ENCODE measurements at regions not wholly inside any gene's neighbourhood (a gene's known extent, or its start where the extent isn't known, plus 50 kb on each side); places are given as distances from the start of the nearest gene placed in this dataset.

GRCh38 chr18:73733806-73734314, 413.8 kb downstream of the FBXO15 start (continued):
- TF ChIP-seq REST (IDR thresholded peaks at IDR 0.05; ENCODE audit: unreplicated experiment) (no peak), CREB1 (CRISPR knock-in tag; IDR thresholded peaks at IDR 0.05; ENCODE audit: low read depth) (no peak)
- TF ChIP-seq, protein P1, sequence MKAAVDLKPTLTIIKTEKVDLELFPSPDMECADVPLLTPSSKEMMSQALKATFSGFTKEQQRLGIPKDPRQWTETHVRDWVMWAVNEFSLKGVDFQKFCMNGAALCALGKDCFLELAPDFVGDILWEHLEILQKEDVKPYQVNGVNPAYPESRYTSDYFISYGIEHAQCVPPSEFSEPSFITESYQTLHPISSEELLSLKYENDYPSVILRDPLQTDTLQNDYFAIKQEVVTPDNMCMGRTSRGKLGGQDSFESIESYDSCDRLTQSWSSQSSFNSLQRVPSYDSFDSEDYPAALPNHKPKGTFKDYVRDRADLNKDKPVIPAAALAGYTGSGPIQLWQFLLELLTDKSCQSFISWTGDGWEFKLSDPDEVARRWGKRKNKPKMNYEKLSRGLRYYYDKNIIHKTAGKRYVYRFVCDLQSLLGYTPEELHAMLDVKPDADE (IDR thresholded peaks at IDR 0.05) = no peak

DNA sequence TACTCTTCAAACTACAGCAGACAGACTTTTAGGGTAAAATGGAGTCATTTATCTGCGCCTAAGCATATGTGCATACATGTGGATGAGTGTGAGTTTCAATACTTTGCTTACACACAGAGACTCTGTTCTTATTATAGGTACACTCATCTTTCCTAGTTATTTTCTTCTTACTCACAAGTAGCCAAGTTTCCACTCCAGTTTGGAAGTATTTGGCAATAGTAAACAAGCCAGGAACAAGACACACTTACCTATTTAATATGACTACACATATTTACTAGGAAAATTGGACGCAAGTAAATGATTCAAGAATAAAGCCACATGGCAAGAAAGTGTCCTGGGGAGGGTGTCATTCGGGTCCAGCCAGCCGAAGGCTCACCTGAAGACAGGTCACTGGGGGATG, 414.3 kb downstream of the FBXO15 start:
- ATAC-seq = no peak
- H3K27me3 Mint-ChIP-seq (ENCODE audit: insufficient read depth, low read depth, poor library complexity) = peaks cover 1% of the 10 kb centered on the region
- no peaks in the 10 kb centered on the region for H3K27me3 ChIP-seq (ENCODE audit: insufficient read depth)

More for the DNA sequence above, 414.3 kb downstream of the FBXO15 start:
- Mint-ChIP-seq H3K9me3 (peaks cover 13% of the 10 kb centered on the region; the same call in 2 of the 3 replicates), H3K4me1 (peaks cover 3% of the 10 kb centered on the region; the same call in 1 of the 3 replicates), H3K27ac (no peak overlapping the region), H3K4me3 (no peak overlapping the region), H3K36me3 (ENCODE audit: low read depth) (peaks cover 7% of the 10 kb centered on the region; the same call in 1 of the 3 replicates)
- Histone ChIP-seq H3K27ac (ENCODE audit: low read depth) (no peak overlapping the region), H2AFZ (peak overlapping the region; percentile 12; the same call in 1 of the 2 replicates), H3K36me3 (ENCODE audit: insufficient read depth) (no peaks in the 10 kb centered on the region), H3K4me1 (ENCODE audit: insufficient read depth) (no peaks in the 10 kb centered on the region), H3F3A (replicated peaks; ENCODE audit: low read depth) (no peaks in the 10 kb centered on the region), H3K9me2 (ENCODE audit: insufficient read depth) (0 out of 2 replicates have a peak, but pooled peaks cover 3% of the 10 kb centered on the region), H3K4me3 (no peak overlapping the region), H4K20me1 (replicated peaks; ENCODE audit: insufficient read depth) (no peaks in the 10 kb centered on the region), H3K79me2 (replicated peaks; ENCODE audit: insufficient read depth) (no peaks in the 10 kb centered on the region), H3K4me2 (no peak overlapping the region)
- DNase-seq (ENCODE audit: low spot score) = no peak
- no peak for TF ChIP-seq EZH2phosphoT487 (IDR thresholded peaks at IDR 0.05; ENCODE audit: unreplicated experiment)
- no peak for TF ChIP-seq STAT1 (IDR thresholded peaks at IDR 0.05; ENCODE audit: unreplicated experiment)
- no peak for TF ChIP-seq REST (IDR thresholded peaks at IDR 0.05; ENCODE audit: unreplicated experiment)

Data from GM23338 (cell line).